A549 (cell line): ENCODE measurements at regions not wholly inside any gene's neighbourhood (a gene's known extent, or its start where the extent isn't known, plus 50 kb on each side); places are given as distances from the start of the nearest gene placed in this dataset.

ENCODE experiments used
- ATAC-seq, 2 experiments: fragments of 200-7000 bp in 1 of 2; fragments of >200 bp in 1 of 2; cut with Nextera tagmentation in 1 of 2; cut with Tn5 transposase in 1 of 2; 3 replicates each; pipeline versions ENCODE4 v1.8.0 to v1.9.1; 2018 to 2020; ENCODE audit warnings: mild to moderate bottlenecking in 1 of 2, moderate library complexity in 1 of 2
- CTCF ChIA-PET: fragments of 300-600 bp; sonication (Branson Sonifier 250); formaldehyde crosslinking; extraction: SDS; loops from one replicate; lab custom pipeline; 2021; ENCODE audit warnings: antibody characterized with exemption, inconsistent platforms; lab: Yijun Ruan, JAX
- POLR2A ChIA-PET: fragments of 350-600 bp; formaldehyde crosslinking; extraction: SDS; loops from one replicate; lab custom pipeline; 2021; ENCODE audit warnings: antibody characterized with exemption, inconsistent platforms; lab: Yijun Ruan, JAX
- DNase-seq, 2 experiments: peaks; one replicate each; pipeline versions ENCODE4 v3.0.0 to v3.0.0-alpha.2; 2011 to 2016; ENCODE audit warnings: low read depth in 1 of 2, low spot score in 1 of 2
- FAIRE-seq: peaks from 2 replicates; lab custom pipeline; 2011; peaks lifted over from hg19 to GRCh38; lab: Jason Lieb, UNC
- H3K27ac ChIP-seq, 2 experiments: fragments of >200 bp; sonication (Bioruptor Twin); formaldehyde crosslinking; 3 replicates each; pipeline ENCODE4 v1.5.1; 2016 to 2017
- H3K4me1 ChIP-seq: fragments of >200 bp; sonication (Bioruptor Twin); formaldehyde crosslinking; 3 replicates; pipeline ENCODE4 v1.6.1; 2016
- H3K4me2 ChIP-seq: fragments of >200 bp; sonication (Bioruptor Twin); formaldehyde crosslinking; 3 replicates; pipeline ENCODE4 v1.6.1; 2016
- H3K4me3 ChIP-seq: fragments of >200 bp; sonication (Bioruptor Twin); formaldehyde crosslinking; 3 replicates; pipeline ENCODE4 v1.5.1; 2016
- H3K9me3 ChIP-seq: fragments of >200 bp; sonication (Bioruptor Twin); formaldehyde crosslinking; 3 replicates; pipeline ENCODE4 v1.6.1; 2016
- CEBPB ChIP-seq, 2 experiments: fragments of >200 bp in 1 of 2; sonication (Bioruptor Twin) in 1 of 2; formaldehyde crosslinking in 1 of 2; IDR thresholded peaks; 2 replicates each; pipeline ENCODE4 v1.6.1; 2012 to 2016
- EP300 ChIP-seq, 2 experiments: fragments of >200 bp; sonication (Bioruptor Twin); formaldehyde crosslinking; IDR thresholded peaks; 2 replicates in 1 of 2; 3 replicates in 1 of 2; pipeline ENCODE4 v1.6.1; 2016 to 2017
- FOSB ChIP-seq: fragments of 250-450 bp; sonication (Bioruptor Pico); IDR thresholded peaks from 2 replicates; pipeline ENCODE4 v1.5.0; 2020; ENCODE audit warnings: mild to moderate bottlenecking, moderate library complexity
- FOSL2 ChIP-seq, 2 experiments: fragments of 450-650 bp in 1 of 2; fragments of >200 bp in 1 of 2; sonication (Bioruptor Twin) in 1 of 2; formaldehyde crosslinking; IDR thresholded peaks; 2 replicates each; pipeline versions ENCODE4 v1.5.0 to v1.6.1; 2016 to 2020; ENCODE audit warnings: mild to moderate bottlenecking in 1 of 2, moderate library complexity in 1 of 2
- FOXS1 ChIP-seq: fragments of 250-450 bp; sonication (Bioruptor Pico); IDR thresholded peaks from 2 replicates; pipeline ENCODE4 v1.5.0; 2020; ENCODE audit warnings: mild to moderate bottlenecking, moderate library complexity
- GATA3 ChIP-seq: IDR thresholded peaks from 2 replicates; pipeline ENCODE4 v1.6.1; 2012; ENCODE audit warnings: borderline replicate concordance
- HEYL ChIP-seq: fragments of 250-450 bp; sonication (Bioruptor Pico); IDR thresholded peaks from 2 replicates; pipeline ENCODE4 v1.8.0; 2021; ENCODE audit warnings: mild to moderate bottlenecking, moderate library complexity
- JUN ChIP-seq, 2 experiments: fragments of >200 bp; sonication (Bioruptor Twin); formaldehyde crosslinking; IDR thresholded peaks; 2 replicates in 1 of 2; 3 replicates in 1 of 2; pipeline ENCODE4 v1.6.1; 2016 to 2017
- JUNB ChIP-seq: fragments of >200 bp; sonication (Bioruptor Twin); formaldehyde crosslinking; IDR thresholded peaks from 2 replicates; pipeline ENCODE4 v1.6.1; 2016
- KDM5A ChIP-seq: fragments of 200-600 bp; sonication (generic); IDR thresholded peaks from 2 replicates; pipeline ENCODE4 v1.6.1; 2016; ENCODE audit warnings: antibody characterized with exemption, mild to moderate bottlenecking
- MAFK ChIP-seq: fragments of 450-650 bp; IDR thresholded peaks from 2 replicates; pipeline ENCODE4 v1.6.1; 2014; ENCODE audit not compliant: partially characterized antibody
- NR3C1 ChIP-seq: fragments of >200 bp; sonication (Bioruptor Twin); formaldehyde crosslinking; IDR thresholded peaks from 3 replicates; pipeline ENCODE4 v1.6.1; 2017
- SMC3 ChIP-seq: fragments of >200 bp; sonication (Bioruptor Twin); formaldehyde crosslinking; IDR thresholded peaks from 3 replicates; pipeline ENCODE4 v1.6.1; 2018; ENCODE audit warnings: inconsistent platforms
- TP53 ChIP-seq: fragments of 250-450 bp; sonication (Bioruptor Pico); IDR thresholded peaks from 2 replicates; pipeline ENCODE4 v1.5.0; 2021; ENCODE audit warnings: mild to moderate bottlenecking, moderate library complexity
- ZNF302 ChIP-seq: fragments of 250-450 bp; sonication (Bioruptor Pico); IDR thresholded peaks from 2 replicates; pipeline ENCODE4 v1.9.0; 2021; ENCODE audit warnings: inconsistent platforms, mild to moderate bottlenecking, moderate library complexity
- WGBS: methylation state at CpG from one replicate; pipeline ENCODE4 v1.1.6; 2017; ENCODE audit errors: missing lambda C conversion rate; 5-methylcytosine and 5-hydroxymethylcytosine counted together
- TF ChIP-seq, protein P1 (sequence below): fragments of 250-450 bp; sonication (Bioruptor Pico); IDR thresholded peaks from 2 replicates; pipeline ENCODE4 v1.5.0; 2021; ENCODE audit warnings: mild to moderate bottlenecking, moderate library complexity, borderline replicate concordance
- TF ChIP-seq, protein P2 (sequence below): fragments of 450-650 bp; IDR thresholded peaks from 2 replicates; pipeline ENCODE4 v1.6.1; 2014; ENCODE audit warnings: antibody characterized with exemption
- TF ChIP-seq, protein P3 (sequence below): fragments of >200 bp; sonication (Bioruptor Twin); formaldehyde crosslinking; IDR thresholded peaks from 2 replicates; pipeline ENCODE4 v1.6.1; 2016
- TF ChIP-seq, protein P4 (sequence below): fragments of >200 bp; sonication (Bioruptor Twin); formaldehyde crosslinking; IDR thresholded peaks from 3 replicates; pipeline ENCODE4 v1.6.1; 2016
- TF ChIP-seq, protein P5 (sequence below): IDR thresholded peaks from 2 replicates; pipeline ENCODE4 v1.6.1; 2012

DNA sequence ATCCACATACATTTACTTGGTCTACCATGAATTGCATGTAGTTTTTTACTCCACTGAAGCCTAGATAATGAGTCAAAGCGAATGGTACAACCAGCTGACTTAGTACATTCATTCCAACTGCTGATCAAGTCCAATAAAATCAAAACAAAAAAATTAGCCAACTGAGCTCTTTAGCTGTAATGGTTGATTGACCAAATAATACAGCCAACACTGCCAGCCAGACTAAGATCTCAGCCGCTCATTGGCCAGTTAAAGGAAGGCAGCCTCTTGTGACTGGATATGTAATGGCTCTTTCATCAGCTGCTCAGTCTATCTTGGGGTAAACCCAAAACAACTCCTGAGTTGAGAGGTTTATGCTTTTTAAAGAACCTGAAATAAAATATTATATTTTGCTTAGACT lies 204.3 kb upstream of the RSPO3 start (continued):
- TF ChIP-seq, protein P1, sequence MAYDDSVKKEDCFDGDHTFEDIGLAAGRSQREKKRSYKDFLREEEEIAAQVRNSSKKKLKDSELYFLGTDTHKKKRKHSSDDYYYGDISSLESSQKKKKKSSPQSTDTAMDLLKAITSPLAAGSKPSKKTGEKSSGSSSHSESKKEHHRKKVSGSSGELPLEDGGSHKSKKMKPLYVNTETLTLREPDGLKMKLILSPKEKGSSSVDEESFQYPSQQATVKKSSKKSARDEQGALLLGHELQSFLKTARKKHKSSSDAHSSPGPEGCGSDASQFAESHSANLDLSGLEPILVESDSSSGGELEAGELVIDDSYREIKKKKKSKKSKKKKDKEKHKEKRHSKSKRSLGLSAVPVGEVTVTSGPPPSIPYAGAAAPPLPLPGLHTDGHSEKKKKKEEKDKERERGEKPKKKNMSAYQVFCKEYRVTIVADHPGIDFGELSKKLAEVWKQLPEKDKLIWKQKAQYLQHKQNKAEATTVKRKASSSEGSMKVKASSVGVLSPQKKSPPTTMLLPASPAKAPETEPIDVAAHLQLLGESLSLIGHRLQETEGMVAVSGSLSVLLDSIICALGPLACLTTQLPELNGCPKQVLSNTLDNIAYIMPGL (CRISPR knock-in tag) = no peak

DNA sequence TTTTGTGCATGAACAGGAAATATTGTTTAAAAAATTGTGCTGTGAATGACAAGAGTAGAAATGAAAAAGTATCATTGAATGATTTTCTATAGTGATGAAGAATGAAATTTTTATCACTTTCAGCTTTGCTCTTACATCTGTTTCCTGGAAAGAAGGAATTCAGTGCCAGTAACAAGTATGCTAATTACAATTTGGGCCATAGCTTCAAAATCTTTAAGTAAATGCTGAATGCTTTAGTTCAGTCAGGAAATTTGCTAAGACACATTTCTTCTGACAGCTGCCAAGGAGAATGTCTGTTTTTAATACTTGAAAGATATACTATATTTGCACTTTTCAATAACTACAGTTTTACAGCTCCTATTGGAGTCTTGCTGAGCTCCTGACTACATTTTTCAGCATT lies 203.7 kb upstream of the RSPO3 start:
- FAIRE-seq (no peak), ATAC-seq (no peak), DNase-seq (no peak)
- H3K27ac ChIP-seq = no peak overlapping the region
- H3K4me3 ChIP-seq = no peak overlapping the region
- CTCF ChIA-PET = no interaction called here
- TF ChIP-seq FOXS1 (CRISPR knock-in tag) (no peak), HEYL (no peak), ZNF302 (CRISPR knock-in tag) (no peak), MAFK (no peak), KDM5A (no peak), FOSB (CRISPR knock-in tag) (no peak), SMC3 (no peak), EP300 (IDR thresholded peaks at IDR 0.05) (no peak)
- TF ChIP-seq, protein P2, sequence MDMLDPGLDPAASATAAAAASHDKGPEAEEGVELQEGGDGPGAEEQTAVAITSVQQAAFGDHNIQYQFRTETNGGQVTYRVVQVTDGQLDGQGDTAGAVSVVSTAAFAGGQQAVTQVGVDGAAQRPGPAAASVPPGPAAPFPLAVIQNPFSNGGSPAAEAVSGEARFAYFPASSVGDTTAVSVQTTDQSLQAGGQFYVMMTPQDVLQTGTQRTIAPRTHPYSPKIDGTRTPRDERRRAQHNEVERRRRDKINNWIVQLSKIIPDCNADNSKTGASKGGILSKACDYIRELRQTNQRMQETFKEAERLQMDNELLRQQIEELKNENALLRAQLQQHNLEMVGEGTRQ = no peak
- TF ChIP-seq, protein P3, sequence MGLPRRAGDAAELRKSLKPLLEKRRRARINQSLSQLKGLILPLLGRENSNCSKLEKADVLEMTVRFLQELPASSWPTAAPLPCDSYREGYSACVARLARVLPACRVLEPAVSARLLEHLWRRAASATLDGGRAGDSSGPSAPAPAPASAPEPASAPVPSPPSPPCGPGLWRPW = no peak
- TF ChIP-seq, protein P4, sequence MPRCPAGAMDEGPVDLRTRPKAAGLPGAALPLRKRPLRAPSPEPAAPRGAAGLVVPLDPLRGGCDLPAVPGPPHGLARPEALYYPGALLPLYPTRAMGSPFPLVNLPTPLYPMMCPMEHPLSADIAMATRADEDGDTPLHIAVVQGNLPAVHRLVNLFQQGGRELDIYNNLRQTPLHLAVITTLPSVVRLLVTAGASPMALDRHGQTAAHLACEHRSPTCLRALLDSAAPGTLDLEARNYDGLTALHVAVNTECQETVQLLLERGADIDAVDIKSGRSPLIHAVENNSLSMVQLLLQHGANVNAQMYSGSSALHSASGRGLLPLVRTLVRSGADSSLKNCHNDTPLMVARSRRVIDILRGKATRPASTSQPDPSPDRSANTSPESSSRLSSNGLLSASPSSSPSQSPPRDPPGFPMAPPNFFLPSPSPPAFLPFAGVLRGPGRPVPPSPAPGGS = no peak
- H3K4me2 ChIP-seq = no peak overlapping the region
- POLR2A ChIA-PET = no interaction called here
- peaks cover 10% of the 10 kb centered on the region for H3K4me1 ChIP-seq
- H3K9me3 ChIP-seq = no peaks in the 10 kb centered on the region

DNA sequence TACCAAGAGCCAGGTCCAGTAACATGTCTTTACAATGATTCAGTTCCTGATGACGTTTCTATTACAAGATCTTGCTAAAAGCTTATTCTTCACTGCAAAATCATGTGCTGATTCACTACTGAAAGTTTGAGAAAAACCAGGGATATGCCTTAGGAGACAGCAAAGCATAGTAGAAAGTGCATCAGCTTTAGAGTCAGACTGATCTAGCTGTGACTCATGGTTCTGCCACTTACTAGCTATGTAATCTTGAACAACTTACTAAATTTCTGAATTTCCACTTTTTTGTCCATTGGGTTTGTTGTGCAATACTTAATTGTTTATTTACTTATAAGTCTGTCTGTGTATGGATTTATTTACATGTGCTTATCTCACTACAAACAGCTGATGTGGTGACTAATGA lies 198.5 kb upstream of the RSPO3 start:
- H3K4me2 ChIP-seq = peak overlapping the region; percentile 58
- H3K4me3 ChIP-seq = no peak overlapping the region
- FAIRE-seq (no peak), DNase-seq (peak in 1 of 2 experiments; percentile 62), ATAC-seq (peak; percentile 92 to 96)
- H3K4me1 ChIP-seq = peaks cover 17% of the 10 kb centered on the region
- WGBS = 5% methylated on average over 1 of the region's 1 CpG
- no peaks in the 10 kb centered on the region for H3K9me3 ChIP-seq
- TF ChIP-seq NR3C1 (no peak), ZNF302 (CRISPR knock-in tag) (no peak), TP53 (no peak), FOSL2 (IDR thresholded peaks at IDR 0.05) (peak; percentile 77), FOSL2 (CRISPR knock-in tag; IDR thresholded peaks at IDR 0.05) (peak; percentile 66), JUN (IDR thresholded peaks at IDR 0.05) (peak; percentile 22 to 82; a peak in 2 of 5 replicates), CEBPB (IDR thresholded peaks at IDR 0.05) (peak; percentile 81 to 86), GATA3 (peak; percentile 55; the same call in 1 of the 2 replicates), EP300 (IDR thresholded peaks at IDR 0.05) (peak; percentile 53 to 61; a peak in 2 of 5 replicates), JUNB (peak; percentile 94)
- TF ChIP-seq, protein P3 = 0 out of 2 replicates have a peak, but pooled peaks have one; percentile 32
- TF ChIP-seq, protein P5, sequence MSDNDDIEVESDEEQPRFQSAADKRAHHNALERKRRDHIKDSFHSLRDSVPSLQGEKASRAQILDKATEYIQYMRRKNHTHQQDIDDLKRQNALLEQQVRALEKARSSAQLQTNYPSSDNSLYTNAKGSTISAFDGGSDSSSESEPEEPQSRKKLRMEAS = no peak
- ChIA-PET CTCF (no interaction called here), POLR2A (no interaction called here)
- peak overlapping the region in 1 of 2 experiments; percentile 62; a peak in 3 of 6 replicates for H3K27ac ChIP-seq
